RWPE1 (cell line): ENCODE measurements at regions not wholly inside any gene's neighbourhood (a gene's known extent, or its start where the extent isn't known, plus 50 kb on each side); places are given as distances from the start of the nearest gene placed in this dataset.
A peak's percentile ranks its signal among the peaks of the same experiment; 100 is the strongest.

Experiments
- CTCF ChIA-PET: fragments of 350-600 bp; sonication (Branson Sonifier 250); formaldehyde crosslinking; extraction: SDS; loops from one replicate; lab custom pipeline; 2021; lab: Yijun Ruan, JAX
- POLR2A ChIA-PET: fragments of 400-600 bp; formaldehyde crosslinking; extraction: SDS; loops from one replicate; lab custom pipeline; 2020; ENCODE audit warnings: antibody characterized with exemption; ENCODE audit not compliant: low non-redundant PET; lab: Yijun Ruan, JAX
- DNase-seq: peaks from one replicate; pipeline ENCODE4 v3.0.0; 2012; ENCODE audit warnings: low spot score
- H3K27ac ChIP-seq: fragments of 450-650 bp; 2 replicates; pipeline ENCODE4 v1.5.1; 2017
- TF ChIP-seq, protein P1 (sequence below): fragments of 450-650 bp; conservative IDR thresholded peaks from 2 replicates; pipeline ENCODE4 v1.5.1; 2017; ENCODE audit warnings: low read depth, mild to moderate bottlenecking

- POLR2A ChIA-PET, result no interaction called here
- CTCF ChIA-PET, result no interaction called here
- no peak overlapping the region for H3K27ac ChIP-seq
- TF ChIP-seq, protein P1, sequence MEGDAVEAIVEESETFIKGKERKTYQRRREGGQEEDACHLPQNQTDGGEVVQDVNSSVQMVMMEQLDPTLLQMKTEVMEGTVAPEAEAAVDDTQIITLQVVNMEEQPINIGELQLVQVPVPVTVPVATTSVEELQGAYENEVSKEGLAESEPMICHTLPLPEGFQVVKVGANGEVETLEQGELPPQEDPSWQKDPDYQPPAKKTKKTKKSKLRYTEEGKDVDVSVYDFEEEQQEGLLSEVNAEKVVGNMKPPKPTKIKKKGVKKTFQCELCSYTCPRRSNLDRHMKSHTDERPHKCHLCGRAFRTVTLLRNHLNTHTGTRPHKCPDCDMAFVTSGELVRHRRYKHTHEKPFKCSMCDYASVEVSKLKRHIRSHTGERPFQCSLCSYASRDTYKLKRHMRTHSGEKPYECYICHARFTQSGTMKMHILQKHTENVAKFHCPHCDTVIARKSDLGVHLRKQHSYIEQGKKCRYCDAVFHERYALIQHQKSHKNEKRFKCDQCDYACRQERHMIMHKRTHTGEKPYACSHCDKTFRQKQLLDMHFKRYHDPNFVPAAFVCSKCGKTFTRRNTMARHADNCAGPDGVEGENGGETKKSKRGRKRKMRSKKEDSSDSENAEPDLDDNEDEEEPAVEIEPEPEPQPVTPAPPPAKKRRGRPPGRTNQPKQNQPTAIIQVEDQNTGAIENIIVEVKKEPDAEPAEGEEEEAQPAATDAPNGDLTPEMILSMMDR, result no peak
- peak; percentile 41 for DNase-seq
Observed at GRCh38 chr18:28834889-28835288, 658.0 kb upstream of the CDH2 start.

GRCh38 chr18:28831908-28832307, 655.0 kb upstream of the CDH2 start:
- POLR2A ChIA-PET, result no interaction called here
- TF ChIP-seq, protein P1, result no peak
- CTCF ChIA-PET, result no interaction called here
- no peak overlapping the region for H3K27ac ChIP-seq
- DNase-seq, result no peak

DNA sequence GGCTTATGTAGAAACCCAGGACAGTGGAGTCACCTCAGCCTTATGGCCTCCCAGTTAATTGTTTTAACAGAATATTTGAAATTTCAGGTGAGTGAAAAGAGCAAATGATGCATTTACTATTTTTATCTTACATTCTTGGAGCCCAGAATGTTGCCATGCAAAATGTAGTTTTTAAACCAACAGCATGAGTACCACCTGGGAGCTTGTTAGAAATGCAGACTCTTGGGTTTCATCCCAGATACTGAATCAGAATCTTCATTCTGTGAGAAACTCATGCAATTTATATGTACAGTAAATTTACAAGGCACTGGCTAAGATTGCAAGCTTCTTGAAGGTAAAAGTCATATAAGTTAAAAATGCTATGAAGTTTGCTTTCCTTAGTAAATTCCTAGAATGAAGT, 654.5 kb upstream of the CDH2 start:
- TF ChIP-seq, protein P1, result no peak
- H3K27ac ChIP-seq, result no peak overlapping the region
- ChIA-PET CTCF (no interaction called here), POLR2A (no interaction called here)
- DNase-seq, result no peak

- no peak for DNase-seq
- ChIA-PET POLR2A (no interaction called here), CTCF (no interaction called here)
- no peak overlapping the region for H3K27ac ChIP-seq
- TF ChIP-seq, protein P1, result no peak
Observed at GRCh38 chr18:28826107-28826506, 649.2 kb upstream of the CDH2 start.

DNA sequence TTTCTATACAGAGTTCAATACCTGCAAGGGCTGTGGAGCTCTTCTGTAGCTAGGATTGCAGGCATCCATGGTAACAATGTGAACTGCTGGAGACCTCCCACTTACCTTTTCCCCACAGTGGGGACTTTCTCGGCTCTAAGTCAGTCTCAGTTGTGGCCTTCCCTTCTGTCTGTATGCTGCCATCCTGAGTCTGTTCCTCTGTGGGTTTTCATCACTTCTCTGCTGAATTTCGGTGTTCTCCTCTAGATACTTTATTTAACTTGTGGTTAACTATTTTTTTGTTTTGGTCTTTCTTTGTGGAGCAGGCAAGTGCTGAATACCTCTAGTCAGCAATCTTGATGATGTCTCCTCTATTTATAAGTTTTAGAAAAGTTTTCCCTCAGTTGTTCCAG, 647.2 kb upstream of the CDH2 start:
- CTCF ChIA-PET, result no interaction called here
- no peak overlapping the region for H3K27ac ChIP-seq
- TF ChIP-seq, protein P1, result no peak
- no peak for DNase-seq
- POLR2A ChIA-PET, result no interaction called here

DNA sequence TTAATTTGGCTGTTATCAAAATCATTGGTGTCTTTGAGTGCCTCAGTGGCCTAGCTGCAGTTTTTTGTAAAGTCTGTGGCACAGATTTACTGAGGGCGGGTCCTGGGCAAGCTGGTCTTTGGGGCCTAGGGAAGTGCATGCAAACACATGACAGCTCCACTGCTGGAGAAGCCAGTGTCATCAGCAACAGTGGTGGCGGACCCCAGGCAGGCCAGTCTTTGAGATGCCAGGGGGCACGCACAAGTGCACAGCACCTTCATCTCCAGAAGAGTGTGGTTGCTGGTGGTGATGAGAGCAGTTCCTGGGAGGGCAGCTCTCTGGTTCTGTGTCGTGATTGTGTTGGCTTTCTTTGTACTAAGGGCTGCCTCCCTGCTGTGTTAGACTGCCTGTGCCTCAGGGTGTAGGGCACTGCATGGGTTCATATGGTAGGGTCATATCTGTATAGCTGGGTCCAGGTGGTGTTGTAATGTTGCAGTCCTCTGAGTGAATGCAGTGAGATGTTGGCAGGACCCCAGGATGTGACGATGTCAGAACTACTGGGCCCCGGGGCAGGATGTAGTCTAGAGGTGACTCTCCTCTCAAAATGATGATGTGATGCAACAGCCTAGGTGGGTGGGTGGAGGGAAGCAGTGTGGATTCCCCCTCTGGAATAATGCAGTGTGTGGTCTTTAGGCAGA, 646.7 kb upstream of the CDH2 start:
- H3K27ac ChIP-seq, result no peak overlapping the region
- TF ChIP-seq, protein P1, result no peak
- ChIA-PET CTCF (no interaction called here), POLR2A (no interaction called here)
- peak; percentile 0 for DNase-seq
